Erythroblast (primary cell): ENCODE measurements at regions not wholly inside any gene's neighbourhood (a gene's known extent, or its start where the extent isn't known, plus 50 kb on each side); places are given as distances from the start of the nearest gene placed in this dataset.

Experiments used
- GATA1 ChIP-seq: IDR thresholded peaks from 2 replicates; pipeline ENCODE4 v1.6.1; 2011; ENCODE audit warnings: low read depth, mild to moderate bottlenecking, control low read depth, low read length, moderate library complexity
- POLR2A ChIP-seq: IDR thresholded peaks from 2 replicates; pipeline ENCODE4 v1.6.1; 2011; ENCODE audit warnings: mild to moderate bottlenecking, low read length

DNA sequence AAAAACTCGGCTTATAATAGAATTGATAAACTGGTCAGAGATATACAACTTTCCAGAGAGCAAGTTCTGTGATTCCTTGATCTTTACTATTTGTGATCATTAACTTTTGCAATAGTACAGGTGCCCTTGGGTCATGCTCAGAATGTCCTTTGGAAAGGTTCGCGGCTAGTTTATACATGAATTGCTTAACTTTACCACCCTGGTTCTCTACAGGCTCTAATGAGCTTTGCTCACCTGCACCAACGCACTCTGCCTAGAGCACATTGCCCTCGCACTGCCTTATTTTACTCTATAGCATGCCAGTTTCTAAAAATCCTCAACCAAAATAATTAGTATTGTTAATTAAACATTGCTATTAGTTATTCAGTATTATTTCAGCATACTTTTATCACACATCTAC lies 931.2 kb upstream of the KCND2 start:
- TF ChIP-seq POLR2A (no peak), GATA1 (no peak)
